Skin of body (tissue), 1 donor: ENCODE measurements at regions not wholly inside any gene's neighbourhood (a gene's known extent, or its start where the extent isn't known, plus 50 kb on each side); places are given as distances from the start of the nearest gene placed in this dataset.
"Not testable (repeated sequence)": the region's sequence is repeated elsewhere in the genome, so short reads cannot be mapped to it uniquely, and the experiment has no call there.

Experiments used
- DNase-seq: peaks from one replicate; lab custom pipeline; 2025; lab: John Stamatoyannopoulos, UW

DNA sequence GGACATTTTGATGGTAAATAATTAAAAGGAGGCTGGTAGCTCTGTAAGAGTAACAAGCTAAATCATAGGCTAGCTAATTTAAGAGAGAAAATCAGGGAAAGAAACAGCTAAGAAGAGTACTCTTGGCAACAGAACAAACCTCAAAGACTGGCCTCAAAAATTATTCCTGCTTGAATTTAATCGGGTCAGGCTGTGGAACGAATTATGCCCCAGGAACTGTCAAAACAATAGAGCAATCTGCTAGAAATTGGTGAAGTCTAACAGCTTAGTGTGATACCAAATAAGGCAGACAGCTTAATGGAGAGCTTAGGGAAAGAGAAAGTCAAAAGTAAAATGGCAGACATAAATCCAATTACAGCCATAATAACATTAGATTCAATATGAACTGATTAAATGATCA is 215.7 kb downstream of the MREG start:
- DNase-seq, result no peak

DNA sequence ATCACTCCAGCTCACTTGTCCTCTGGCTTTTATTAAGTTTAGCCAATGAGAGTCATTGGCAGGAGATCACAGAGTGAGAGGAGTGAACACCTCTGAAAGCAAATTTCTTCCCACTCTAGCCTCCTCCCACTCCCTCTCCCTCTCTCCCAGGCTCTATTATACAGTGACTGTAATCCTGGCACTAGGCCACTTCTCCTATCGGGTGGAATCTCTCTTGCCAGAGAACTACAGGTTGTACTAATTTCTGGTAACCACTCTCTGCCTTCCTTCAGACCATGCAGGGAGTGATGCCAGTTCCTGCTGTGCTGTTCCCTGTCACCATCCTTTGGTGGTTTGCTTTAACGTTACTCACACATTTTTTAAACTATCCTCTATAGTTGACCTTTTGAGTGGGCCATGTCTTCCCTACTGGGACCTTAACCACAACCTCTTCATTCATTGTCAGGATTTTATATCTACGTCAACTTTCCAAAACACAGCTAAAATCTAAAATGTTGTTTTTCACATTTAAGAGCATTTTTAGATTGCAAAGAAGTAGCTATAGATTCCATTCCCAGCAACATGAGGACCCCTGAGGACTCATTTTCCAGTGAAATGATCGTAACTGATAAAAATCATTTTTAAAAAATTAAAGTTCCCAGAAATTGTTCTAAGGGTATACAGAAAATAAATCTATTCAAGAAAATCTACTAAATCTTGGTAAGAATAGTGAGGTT is 217.1 kb downstream of the MREG start:
- DNase-seq, result no peak

DNA sequence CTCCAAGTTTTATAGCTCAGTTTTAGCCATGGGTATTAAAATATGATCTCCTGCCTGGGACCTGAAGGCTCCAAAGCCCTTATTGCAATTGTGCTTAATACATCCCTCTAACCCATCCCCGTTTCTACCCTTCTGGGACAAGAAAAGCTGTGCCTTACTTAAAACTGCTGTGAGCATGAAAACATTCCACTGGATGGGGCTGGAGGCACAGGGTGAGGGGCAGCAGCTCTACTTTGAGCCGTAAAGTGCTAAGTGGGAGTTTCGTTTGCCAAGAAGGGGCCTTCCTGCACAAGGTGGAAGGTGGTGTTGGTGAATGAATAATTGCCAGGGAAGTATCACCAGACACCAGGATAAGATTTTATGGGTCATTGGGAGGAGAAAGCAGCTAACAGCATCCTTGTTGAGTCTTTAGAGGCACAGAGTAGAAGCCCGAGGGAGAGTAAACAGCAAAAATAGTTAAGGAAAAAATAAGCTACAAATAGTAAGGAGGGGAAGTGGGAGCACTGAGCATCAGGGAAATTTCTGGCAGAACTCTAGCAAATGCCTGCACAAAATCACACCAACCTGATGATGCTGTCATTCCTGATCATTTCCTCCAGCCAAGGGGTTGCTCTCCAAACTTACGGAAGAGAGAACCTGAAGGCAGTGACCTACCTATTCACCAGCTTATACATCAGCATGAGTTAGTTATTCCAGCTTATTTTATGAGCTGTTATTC is 218.4 kb downstream of the MREG start:
- DNase-seq, result peak; percentile 34

DNA sequence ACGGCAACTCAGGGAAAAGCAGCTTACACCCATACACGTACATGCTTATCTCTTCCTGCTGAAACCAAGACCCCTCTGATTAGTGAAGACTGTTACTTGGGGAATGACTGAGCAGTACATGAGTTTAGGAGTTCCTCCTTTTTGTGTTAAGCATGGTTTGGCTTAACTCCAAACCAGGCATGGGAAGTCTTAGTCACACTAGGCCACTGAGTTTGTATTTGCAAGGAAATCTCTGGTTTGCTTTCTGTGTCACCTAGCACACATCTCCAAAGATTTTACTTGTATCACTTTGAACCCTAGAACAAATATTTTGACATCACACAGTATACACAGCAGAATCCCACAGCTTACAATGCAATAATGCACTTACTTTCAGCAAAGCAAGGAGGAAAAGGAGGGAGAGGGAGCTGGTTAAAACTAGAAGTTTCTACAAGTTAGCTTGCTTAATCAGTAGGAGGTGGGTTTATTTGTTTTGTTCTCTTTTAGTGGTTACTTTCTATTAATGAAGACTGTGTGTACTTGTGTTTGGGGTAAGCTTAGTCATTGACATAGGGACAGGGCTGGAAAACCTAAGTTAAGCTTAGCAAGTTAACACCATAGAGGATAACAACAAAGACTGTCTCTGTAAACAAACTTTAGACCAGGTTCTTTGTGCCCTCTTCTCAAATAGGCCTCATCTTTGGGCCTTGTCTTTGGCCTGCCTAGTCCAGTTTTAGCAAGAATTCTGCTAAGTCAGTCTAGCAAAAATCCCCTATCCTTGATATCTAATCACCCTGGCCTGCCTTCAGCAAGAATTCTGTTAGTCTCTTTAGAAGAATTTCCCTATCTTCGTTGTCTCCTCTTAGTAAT is 219.4 kb downstream of the MREG start:
- peak; percentile 32 for DNase-seq

DNA sequence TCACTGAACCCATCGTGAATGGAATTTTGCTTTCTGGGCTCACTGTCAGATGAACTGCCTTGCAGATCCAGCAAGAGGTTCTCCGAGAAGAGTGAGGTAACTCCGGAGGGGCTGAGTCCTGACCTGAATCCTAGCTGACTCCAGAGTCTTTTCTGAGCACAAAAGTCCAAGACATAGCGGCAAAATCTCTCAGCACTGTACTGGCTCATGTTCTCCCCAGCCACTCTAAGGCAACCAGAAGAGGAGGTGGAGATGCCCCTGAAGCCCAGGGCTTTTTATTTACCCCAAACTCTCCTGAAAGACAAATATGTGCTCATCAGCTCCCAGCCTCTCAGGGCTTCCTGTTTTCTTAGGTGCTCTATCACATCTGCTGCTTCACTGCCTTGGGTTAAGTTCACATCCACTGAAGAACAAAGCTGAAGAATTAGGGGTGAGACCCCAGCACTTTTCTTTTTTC is 221.8 kb downstream of the MREG start:
- no peak for DNase-seq

DNA sequence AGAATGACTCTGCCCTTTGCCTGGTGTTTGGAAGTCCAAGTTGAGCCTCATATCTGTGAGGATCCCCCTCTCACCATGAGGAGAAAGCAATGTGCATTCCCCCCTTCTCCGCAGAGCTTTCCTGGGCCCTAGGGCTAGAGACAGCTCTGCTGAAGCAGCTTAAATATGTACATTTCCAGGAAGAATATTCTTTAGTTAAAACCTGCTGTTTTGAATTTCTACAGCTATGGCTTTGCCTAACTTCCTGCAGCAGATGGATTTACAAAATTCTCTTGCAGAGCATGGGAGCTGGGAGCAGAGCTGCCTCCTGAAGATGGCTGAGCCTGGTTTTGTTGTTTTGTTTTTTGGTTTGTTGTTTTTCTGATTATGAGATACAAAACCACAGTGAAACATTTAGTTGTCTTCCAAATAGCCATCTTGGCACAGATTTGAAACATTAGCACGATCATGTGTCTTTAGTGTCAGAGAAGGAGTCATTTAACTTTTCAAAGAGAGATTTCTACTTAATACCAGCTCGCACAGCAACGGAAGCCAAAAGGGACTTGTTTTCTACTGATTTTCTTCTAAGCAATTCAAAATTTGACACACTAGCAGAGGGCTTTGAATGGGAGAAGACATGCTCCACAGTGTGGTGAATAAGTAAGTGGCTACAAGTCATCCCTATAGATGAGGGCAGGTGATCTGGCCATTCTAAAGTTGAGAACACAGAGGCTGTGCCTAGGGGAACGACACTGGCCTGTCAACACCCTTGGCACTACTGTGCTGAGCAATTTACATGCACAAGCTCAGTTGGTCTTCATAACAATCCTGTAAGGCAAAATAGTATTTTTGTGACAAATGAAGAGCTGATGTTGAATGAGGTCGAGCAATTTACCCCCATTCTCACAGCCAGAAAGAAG is 222.6 kb downstream of the MREG start:
- peak; percentile 58 for DNase-seq

DNA sequence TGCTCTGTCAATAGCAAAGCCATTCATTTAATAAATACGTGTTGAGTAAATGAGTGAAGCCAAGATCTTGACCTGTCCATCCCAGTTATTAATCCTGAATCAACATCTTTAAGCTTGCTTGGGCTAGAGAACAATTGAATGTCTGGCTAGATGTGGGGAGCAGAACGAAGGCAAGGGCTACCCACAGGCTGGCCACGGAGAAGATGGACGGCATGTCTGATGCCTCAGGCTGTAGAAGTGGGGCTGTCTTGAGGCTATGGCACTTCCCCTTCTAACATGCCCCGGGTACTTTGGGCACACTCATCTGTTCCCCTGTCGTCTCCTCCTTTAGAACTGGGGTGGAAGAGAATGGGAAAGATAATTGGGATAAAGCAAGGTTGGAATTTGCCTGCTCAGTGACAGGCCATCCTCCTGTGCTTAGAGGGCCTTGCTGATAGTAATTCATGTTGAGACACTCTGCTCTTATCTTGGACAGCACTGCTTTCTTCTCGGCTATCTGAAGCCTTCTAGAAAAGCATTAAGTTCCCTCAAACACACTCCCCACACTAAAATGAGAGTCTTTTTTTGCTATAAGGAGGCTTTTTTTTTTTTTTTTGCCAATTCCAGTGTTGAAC is 225.7 kb downstream of the MREG start:
- DNase-seq, result no peak

DNA sequence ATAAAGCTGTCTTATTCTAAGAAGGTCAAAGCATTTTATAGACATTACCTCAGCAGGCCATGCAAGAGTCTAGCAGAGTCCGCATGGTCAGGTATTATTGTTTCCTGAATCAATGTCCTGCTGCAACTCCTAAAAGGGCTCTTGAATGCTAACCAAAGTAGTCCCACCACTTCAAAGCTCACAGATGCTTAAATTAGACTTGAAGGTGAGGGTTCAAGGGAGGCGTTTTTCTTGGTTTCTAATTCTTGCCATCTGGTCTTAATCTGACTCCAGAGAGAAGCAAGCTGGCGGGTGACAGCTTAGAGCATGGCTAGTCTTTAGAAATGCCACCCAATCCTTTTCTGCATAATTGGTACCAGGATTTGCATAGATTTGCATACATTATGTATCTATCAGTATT is 226.3 kb downstream of the MREG start:
- no peak for DNase-seq

DNA sequence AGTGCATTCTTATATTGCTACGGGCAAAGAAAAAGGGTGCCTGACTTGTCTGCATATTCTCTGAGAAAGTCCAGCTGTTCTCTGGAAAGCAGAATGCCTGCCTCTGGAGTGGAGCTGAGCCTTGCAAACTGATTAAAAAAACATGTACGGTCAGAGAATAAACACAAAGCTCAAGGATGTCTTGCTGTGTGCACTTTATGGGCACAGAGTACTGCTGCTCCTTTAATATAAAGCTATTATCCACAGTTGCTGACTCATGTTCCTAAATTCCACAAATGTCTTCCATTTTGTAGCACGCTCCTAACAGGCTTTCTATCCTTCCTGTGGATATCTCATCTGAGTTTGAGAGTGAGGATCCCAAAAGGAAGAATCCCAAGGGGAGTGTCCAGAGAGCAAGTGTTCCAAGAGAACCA is 229.0 kb downstream of the MREG start:
- peak; percentile 82 for DNase-seq

DNA sequence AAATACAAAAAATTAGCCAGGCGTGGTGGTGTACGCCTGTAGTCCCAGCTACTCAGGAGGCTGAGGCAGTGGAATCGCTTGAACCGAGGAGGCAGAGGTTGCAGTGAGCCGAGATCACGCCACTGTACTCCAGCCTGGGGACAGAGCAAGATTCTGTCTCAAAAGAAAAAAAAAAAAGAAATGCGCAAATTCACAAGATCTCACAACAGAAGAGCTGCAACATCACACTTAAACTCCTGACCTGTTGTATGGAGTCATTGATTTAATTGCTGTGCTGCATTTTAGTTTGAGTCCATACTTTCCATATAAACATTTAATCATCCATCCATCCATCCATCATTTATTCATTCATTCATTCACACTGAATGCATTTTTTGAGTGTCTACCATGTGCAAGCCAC is 229.7 kb downstream of the MREG start:
- not testable (repeated sequence) for DNase-seq

DNA sequence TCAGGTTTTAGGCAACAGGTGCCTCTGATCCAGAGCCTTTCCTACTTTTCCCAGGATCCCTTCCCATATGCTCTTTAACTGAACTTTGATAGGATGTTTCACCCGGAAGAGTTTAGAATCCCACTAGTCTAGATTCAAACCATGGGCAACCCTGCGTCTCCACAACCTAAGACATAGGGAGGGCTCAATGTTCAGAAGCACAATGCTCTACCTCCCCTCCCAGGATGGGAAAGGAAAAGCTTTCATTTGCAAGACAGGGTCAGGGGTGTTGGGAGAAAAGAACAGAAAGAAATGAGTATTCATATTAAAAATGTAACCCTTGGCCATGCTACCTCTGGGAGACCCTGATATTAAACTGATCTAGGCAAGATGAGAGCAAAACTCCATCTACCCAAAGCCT is 230.4 kb downstream of the MREG start:
- DNase-seq, result no peak

DNA sequence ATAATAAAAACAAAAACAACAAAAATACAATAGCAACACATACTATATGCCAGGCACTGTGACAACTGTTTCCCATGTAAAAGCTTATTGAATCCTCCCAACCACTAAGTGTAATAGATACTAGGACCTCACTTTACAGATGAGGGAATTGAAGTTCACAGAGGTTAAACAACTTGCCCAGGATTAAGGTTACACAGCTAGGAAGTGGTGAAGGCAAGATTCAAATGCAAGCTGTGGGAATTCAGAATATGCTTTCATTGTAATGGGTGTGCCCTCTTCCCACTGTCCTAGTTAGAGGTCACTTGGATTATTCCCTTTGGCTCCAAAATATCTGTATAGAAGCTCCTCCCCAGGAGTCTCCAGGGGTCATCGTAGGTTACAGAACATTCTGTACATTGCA is 231.1 kb downstream of the MREG start:
- DNase-seq, result no peak

DNA sequence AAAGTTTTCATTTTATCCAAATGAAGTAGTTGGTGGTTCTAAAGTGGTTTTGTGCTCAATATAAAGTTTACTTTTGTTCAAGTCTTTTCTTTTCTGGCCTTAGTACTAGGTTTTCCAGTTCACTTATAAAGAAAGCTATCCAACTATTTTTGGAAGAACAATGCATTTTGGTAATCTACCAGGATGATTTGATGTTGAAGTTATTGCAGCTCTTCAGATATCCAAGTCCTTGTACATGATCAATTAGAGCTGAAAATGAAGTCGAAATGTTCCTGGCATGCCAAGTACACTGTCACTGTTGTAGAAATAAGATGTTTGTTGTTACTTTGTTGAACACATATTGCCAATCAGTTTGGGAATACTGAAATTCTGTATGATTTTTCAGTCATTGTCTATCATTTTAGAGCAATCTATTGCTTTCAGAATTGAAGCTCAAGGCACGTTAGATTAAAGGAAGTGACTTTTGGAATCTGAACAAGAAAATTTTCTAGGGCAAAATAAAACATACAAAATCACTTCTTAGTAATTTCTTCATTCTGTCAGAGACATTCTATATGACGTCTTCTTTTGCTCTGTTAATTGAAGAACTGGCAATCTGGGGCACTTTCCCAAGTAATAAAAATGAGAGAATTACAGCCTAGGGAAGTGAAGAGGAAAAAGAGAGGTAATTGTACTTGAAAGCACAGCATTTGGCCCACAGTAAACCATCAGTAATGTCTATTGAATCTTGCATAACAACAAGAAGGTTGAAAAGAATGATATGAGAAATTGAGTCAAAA is 232.3 kb downstream of the MREG start:
- DNase-seq, result peak; percentile 85

DNA sequence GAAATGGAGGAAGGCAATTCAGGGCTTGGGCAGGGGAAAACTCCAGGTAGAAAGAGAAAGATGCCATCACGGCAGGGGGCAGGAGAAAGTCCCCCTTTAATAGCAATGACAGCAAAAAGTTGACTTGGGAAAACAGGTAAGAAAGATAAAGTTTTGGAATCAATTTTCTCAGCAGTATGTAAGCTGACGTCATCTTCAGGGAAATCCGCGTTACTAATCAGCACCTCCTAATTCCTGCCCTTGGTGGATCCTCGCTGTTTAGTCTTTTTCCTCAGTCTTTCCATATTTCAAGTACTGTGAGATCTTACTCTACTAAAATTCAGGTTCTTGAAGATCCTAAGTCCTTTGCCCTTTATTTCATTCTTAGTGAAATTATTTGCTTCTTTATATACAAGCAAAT is 233.0 kb downstream of the MREG start:
- no peak for DNase-seq

DNA sequence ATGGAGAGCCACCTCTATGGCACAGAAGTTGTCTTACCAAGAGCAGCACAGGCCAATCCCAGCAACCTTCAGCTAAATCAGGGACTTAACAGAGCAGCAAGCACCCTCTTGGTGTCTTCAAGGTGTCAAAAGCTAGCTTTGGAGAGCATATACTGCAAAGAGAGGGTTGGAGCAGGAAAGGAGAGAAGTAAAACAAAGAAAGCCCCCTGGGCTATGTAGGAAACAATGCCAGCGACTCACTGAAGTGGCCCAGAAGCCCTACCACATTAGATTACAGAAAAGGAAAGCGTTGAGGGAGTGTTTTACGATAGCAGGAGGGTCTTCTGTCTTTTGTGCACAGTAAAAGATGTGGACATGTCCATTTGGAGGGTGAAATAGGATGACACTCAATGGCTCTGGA is 233.4 kb downstream of the MREG start:
- no peak for DNase-seq

DNA sequence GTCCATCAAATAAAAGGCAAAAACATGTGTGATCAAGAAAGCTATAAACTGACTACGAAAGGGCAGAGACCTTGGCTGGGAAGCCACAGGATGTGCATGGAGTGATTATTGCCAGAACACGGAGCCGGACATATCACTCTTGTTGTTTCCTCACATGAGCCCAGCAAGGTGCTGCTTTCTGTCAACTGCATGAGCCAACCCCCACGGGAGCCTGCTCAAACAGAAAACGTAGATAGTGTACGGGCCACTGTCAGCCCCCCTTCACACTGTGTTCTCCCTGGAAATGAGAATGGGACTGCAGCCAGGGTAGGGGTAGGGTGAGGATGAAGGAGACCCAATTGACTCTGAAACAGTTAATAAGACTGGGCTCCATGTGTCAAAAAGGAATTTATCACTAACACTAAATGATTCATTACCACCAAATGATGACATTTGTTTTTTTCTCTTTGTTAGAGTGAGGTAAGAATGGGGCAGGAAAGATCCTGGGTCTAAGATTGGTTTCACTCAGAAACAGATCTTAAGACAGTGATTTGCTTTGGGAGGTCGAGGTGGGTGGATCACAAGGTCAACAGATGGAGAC is 235.8 kb downstream of the MREG start:
- no peak for DNase-seq

DNA sequence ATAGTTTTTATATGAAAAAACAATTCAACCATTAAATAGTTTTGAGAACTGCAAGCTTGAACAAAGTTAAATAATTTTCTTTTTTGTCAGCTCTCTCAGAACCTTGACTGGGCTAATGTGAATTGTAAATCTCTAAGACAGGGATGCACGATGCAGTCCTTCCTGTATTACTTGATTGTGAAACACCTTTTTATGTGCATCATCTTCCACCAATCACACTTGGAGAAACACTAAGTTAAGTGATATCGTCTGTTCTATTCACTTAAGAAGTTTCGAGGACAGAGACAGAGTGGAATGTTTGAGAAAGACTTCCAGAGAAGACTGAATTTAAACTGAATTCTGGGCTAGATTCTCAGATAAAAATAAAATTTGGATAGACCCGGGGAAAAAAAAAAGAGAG is 238.2 kb downstream of the MREG start:
- no peak for DNase-seq

DNA sequence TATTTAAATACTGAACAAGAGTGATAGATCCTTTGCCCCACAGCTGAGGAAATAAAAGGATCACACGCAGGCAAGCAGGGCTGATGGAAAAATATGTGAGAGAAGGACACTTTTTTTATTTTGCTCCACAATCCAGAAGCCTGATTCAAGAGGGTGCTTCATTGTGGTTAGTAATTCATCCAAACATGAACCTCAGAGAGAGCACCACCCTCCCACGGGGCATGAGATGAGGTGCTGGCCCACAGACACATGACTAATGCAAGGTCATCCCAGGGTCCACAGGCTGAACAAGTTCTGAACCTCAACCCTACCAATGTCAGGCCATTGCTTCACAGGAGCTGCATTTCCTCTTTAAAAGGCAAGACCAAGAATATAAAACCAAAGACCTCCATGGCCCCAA is 239.6 kb downstream of the MREG start:
- no peak for DNase-seq
